ENCODE measurements at regions not wholly inside any gene's neighbourhood (a gene's known extent, or its start where the extent isn't known, plus 50 kb on each side); places are given as distances from the start of the nearest gene placed in this dataset.

DNA sequence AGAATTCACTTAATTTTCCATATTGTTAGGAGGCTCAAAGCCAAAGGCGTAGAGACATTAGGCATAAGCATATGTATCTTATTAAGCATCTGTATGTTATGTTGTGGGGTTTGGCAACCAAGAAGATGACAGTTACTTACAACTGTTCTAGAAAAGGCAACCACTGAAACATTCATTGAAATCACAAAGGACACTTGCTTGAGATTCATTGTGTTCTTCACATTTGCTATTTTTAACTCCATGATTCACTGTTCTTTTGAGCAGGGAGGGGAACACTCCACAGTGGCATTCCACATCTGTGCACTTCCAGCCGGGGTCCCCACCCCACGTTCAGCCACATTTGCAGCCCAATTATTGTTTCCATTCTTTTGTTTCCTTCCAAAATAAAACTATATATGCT, 107.1 kb downstream of the PALM2AKAP2 start:
- TF ChIP-seq, protein P1, sequence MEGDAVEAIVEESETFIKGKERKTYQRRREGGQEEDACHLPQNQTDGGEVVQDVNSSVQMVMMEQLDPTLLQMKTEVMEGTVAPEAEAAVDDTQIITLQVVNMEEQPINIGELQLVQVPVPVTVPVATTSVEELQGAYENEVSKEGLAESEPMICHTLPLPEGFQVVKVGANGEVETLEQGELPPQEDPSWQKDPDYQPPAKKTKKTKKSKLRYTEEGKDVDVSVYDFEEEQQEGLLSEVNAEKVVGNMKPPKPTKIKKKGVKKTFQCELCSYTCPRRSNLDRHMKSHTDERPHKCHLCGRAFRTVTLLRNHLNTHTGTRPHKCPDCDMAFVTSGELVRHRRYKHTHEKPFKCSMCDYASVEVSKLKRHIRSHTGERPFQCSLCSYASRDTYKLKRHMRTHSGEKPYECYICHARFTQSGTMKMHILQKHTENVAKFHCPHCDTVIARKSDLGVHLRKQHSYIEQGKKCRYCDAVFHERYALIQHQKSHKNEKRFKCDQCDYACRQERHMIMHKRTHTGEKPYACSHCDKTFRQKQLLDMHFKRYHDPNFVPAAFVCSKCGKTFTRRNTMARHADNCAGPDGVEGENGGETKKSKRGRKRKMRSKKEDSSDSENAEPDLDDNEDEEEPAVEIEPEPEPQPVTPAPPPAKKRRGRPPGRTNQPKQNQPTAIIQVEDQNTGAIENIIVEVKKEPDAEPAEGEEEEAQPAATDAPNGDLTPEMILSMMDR (IDR thresholded peaks at IDR 0.05; ENCODE audit: low read depth, low read length, missing control alignments), result no peak
- in situ Hi-C loops (cut with HindIII; ENCODE audit: low sequenced_read_pairs), result no loop called here

DNA sequence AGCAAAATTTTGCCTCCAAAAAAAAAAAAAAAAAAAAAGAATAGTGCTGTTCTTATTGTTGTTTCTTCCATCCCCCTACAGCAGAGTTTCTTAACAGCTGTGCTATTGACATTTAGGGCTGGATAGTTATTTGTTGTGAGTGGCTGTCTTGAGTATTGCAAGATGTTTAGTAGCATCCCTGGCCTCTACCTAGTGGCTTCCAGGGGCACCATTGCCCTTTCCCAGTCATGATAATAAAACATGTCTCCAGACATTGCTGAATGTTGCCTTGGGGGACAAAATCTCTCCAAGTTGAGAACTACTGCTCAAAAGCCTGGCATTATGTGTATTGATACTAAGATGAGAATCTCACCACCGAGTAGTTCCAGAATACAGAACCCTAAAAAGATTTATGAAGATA, 108.7 kb downstream of the PALM2AKAP2 start:
- in situ Hi-C loops (cut with HindIII; ENCODE audit: low sequenced_read_pairs), result no loop called here
- no peak for DNase-seq (ENCODE audit: low read depth)
- H3K4me3 ChIP-seq (ENCODE audit: low read depth, low read length), result no peak overlapping the region
- TF ChIP-seq, protein P1 (IDR thresholded peaks at IDR 0.05; ENCODE audit: low read depth, low read length, missing control alignments), result no peak

More for the DNA sequence above, 107.1 kb downstream of the PALM2AKAP2 start:
- no peak overlapping the region for H3K4me3 ChIP-seq (ENCODE audit: low read depth, low read length)
- no peak for DNase-seq (ENCODE audit: low read depth)

- in situ Hi-C loops (cut with HindIII; ENCODE audit: low sequenced_read_pairs), result no loop called here
- no peak for DNase-seq (ENCODE audit: low read depth)
- TF ChIP-seq, protein P1 (IDR thresholded peaks at IDR 0.05; ENCODE audit: low read depth, low read length, missing control alignments), result no peak
- no peak overlapping the region for H3K4me3 ChIP-seq (ENCODE audit: low read depth, low read length)
Observed at GRCh38 chr9:109889456-109889855, 109.5 kb downstream of the PALM2AKAP2 start.

DNA sequence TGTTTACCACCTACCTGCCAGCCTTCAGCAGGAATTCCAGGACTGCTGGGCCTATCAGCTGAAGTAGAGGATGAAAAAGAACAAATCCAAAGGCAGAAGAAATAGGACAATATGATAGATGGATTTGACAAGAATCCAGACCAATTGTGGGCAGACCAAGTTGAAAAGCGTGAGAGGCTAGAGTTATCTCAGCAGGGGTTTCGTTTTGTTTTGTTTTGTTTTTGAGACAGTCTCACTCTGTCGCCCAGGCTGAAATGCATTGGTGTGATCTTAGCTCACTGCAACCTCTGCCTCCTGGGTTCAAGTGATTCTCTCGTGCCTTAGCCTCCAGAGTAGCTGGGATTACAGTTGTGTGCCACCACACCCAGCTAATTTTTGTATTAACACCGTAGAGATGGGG, 113.2 kb downstream of the PALM2AKAP2 start:
- DNase-seq (ENCODE audit: low read depth), result peak; percentile 73
- in situ Hi-C loops (cut with HindIII; ENCODE audit: low sequenced_read_pairs), result no loop called here
- no peak overlapping the region for H3K4me3 ChIP-seq (ENCODE audit: low read depth, low read length)
- TF ChIP-seq, protein P1 (IDR thresholded peaks at IDR 0.05; ENCODE audit: low read depth, low read length, missing control alignments), result no peak

DNA sequence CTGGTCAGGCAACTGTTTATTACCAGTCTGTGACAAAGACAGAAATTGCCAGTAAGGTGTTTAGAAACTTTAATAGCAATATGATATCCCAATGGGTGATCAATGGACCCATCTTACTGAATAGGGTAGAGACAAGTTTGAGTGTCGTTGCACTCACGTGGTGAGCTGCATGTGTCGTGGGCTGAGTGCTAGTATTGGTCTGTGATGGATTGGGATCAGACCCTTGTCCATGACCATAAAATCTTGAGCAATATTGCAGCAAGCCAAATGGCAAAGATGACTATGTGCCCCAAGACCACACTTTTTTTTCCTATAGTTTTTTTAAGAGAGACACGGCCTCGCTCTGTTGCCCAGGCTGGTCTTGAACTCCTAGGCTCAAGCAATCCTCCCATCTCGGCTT, 114.5 kb downstream of the PALM2AKAP2 start:
- in situ Hi-C loops (cut with HindIII; ENCODE audit: low sequenced_read_pairs), result no loop called here
- TF ChIP-seq, protein P1 (IDR thresholded peaks at IDR 0.05; ENCODE audit: low read depth, low read length, missing control alignments), result no peak
- DNase-seq (ENCODE audit: low read depth), result no peak
- no peak overlapping the region for H3K4me3 ChIP-seq (ENCODE audit: low read depth, low read length)

GRCh38 chr9:109894921-109895758, 115.1 kb downstream of the PALM2AKAP2 start:
- DNase-seq (ENCODE audit: low read depth), result peak; percentile 40
- TF ChIP-seq, protein P1 (IDR thresholded peaks at IDR 0.05; ENCODE audit: low read depth, low read length, missing control alignments), result no peak
- in situ Hi-C loops (cut with HindIII; ENCODE audit: low sequenced_read_pairs), result no loop called here
- no peak overlapping the region for H3K4me3 ChIP-seq (ENCODE audit: low read depth, low read length)

All from astrocyte of the cerebellum (primary cell).